ENCODE measurements at regions not wholly inside any gene's neighbourhood (a gene's known extent, or its start where the extent isn't known, plus 50 kb on each side); places are given as distances from the start of the nearest gene placed in this dataset.
"Not testable (repeated sequence)": the region's sequence is repeated elsewhere in the genome, so short reads cannot be mapped to it uniquely, and the experiment has no call there.

GRCh38 chr9:82117026-82117811 is 128.6 kb downstream of the SPATA31D1 start:
- DNase-seq = no peak

GRCh38 chr9:82122731-82123130 is 134.2 kb downstream of the SPATA31D1 start:
- no peak for DNase-seq

GRCh38 chr9:82124090-82124489 is 135.5 kb downstream of the SPATA31D1 start:
- DNase-seq = no peak

GRCh38 chr9:82126256-82126655 is 137.7 kb downstream of the SPATA31D1 start:
- peak in 1 of 2 donors; percentile 43 for DNase-seq

- DNase-seq = peak; percentile 41 to 82
These were observed 138.9 kb downstream of the SPATA31D1 start for GRCh38 chr9:82127465-82127864.

- DNase-seq = peak; percentile 52 to 89
These were observed 139.6 kb downstream of the SPATA31D1 start for GRCh38 chr9:82128011-82128696.

- no peak for DNase-seq
These were observed 141.1 kb downstream of the SPATA31D1 start for GRCh38 chr9:82129708-82130107.

- no peak for DNase-seq
These were observed 141.9 kb downstream of the SPATA31D1 start for GRCh38 chr9:82130331-82131042.

GRCh38 chr9:82131072-82131471 is 142.5 kb downstream of the SPATA31D1 start:
- no peak for DNase-seq

GRCh38 chr9:82132024-82132423 is 143.5 kb downstream of the SPATA31D1 start:
- DNase-seq = no peak

- no peak for DNase-seq
These were observed 145.4 kb downstream of the SPATA31D1 start for GRCh38 chr9:82134010-82134409.

GRCh38 chr9:82135106-82135505 is 146.5 kb downstream of the SPATA31D1 start:
- no peak for DNase-seq

GRCh38 chr9:82138081-82138480 is 149.5 kb downstream of the SPATA31D1 start:
- not testable (repeated sequence) for DNase-seq

- no peak for DNase-seq
These were observed 151.9 kb downstream of the SPATA31D1 start for GRCh38 chr9:82140471-82140870.

- DNase-seq = no peak
These were observed 156.2 kb downstream of the SPATA31D1 start for GRCh38 chr9:82144803-82145202.

GRCh38 chr9:82146677-82147076 is 158.1 kb downstream of the SPATA31D1 start:
- DNase-seq = no peak

GRCh38 chr9:82147798-82148425 is 159.3 kb downstream of the SPATA31D1 start:
- no peak for DNase-seq

- DNase-seq = no peak
These were observed 159.8 kb downstream of the SPATA31D1 start for GRCh38 chr9:82148426-82148810.

- DNase-seq = no peak
These were observed 160.4 kb downstream of the SPATA31D1 start for GRCh38 chr9:82148901-82149461.

GRCh38 chr9:82149501-82149946 is 161.0 kb downstream of the SPATA31D1 start:
- no peak for DNase-seq

- DNase-seq = no peak
These were observed 163.6 kb downstream of the SPATA31D1 start for GRCh38 chr9:82152181-82152580.

GRCh38 chr9:82153032-82153431 is 164.5 kb downstream of the SPATA31D1 start:
- DNase-seq = no peak

GRCh38 chr9:82154573-82154972 is 166.0 kb downstream of the SPATA31D1 start:
- DNase-seq = no peak

All from inflammatory macrophage treated with lipopolysaccharide for 1 hour (primary cell).